B cell (primary cell): ENCODE measurements at regions not wholly inside any gene's neighbourhood (a gene's known extent, or its start where the extent isn't known, plus 50 kb on each side); places are given as distances from the start of the nearest gene placed in this dataset.

Experiments used
- ATAC-seq: fragments of 200-7000 bp; cut with Tn5 transposase; one replicate; pipeline ENCODE4 v1.10.0; 2021; ENCODE audit warnings: low read depth, mild to moderate bottlenecking, moderate number of reproducible peaks, moderate library complexity
- CTCF ChIA-PET: fragments of 350-600 bp; sonication (Branson Sonifier 250); formaldehyde crosslinking; loops from one replicate; lab custom pipeline; 2021; ENCODE audit warnings: antibody characterized with exemption, inconsistent platforms; lab: Charles Lee
- POLR2A ChIA-PET: fragments of 350-600 bp; sonication (Branson Sonifier 250); formaldehyde crosslinking; loops from one replicate; lab custom pipeline; 2021; ENCODE audit warnings: antibody characterized with exemption; lab: Charles Lee
- DNase-seq: peaks from one replicate; pipeline ENCODE4 v3.0.0; 2013
- H2AFZ ChIP-seq: 2 replicates; pipeline ENCODE4 v1.6.1; 2012; ENCODE audit warnings: mild to moderate bottlenecking, low read depth, low read length; ENCODE audit not compliant: insufficient read depth, poor library complexity, severe bottlenecking
- H3K27ac ChIP-seq, 2 donors: 1 replicate in 1 of 2; 2 replicates in 1 of 2; pipeline ENCODE4 v1.5.1; 2012 to 2013; ENCODE audit warnings: low read length in 2 of 2, mild to moderate bottlenecking in 2 of 2, moderate library complexity in 1 of 2
- H3K27me3 ChIP-seq, 4 experiments: fragments of 200-600 bp in 1 of 4; sonication (generic) in 1 of 4; replicated peaks in 1 of 4; 1 replicate in 2 of 4; 2 replicates in 2 of 4; pipeline versions ENCODE4 v1.6.1 to v1.7.0; 2013 to 2016; ENCODE audit warnings: low read length in 3 of 4, mild to moderate bottlenecking in 2 of 4, mixed read lengths in 1 of 4, moderate library complexity in 1 of 4; ENCODE audit not compliant: insufficient read depth in 4 of 4, control insufficient read depth in 3 of 4; ENCODE audit errors: control extremely low read depth in 1 of 4
- H3K36me3 ChIP-seq, 2 experiments: replicated peaks in 1 of 2; 1 replicate in 1 of 2; 2 replicates in 1 of 2; pipeline versions ENCODE4 v1.6.1 to v1.7.1; 2013; ENCODE audit warnings: low read length in 1 of 2; ENCODE audit not compliant: insufficient read depth in 2 of 2, control insufficient read depth in 1 of 2; ENCODE audit errors: control extremely low read depth in 1 of 2, extremely low read depth in 1 of 2
- H3K4me1 ChIP-seq, 2 donors: fragments of 200-600 bp in 1 of 2; sonication (generic) in 1 of 2; 1 replicate in 1 of 2; 2 replicates in 1 of 2; pipeline versions ENCODE4 v1.5.1 to v1.6.1; 2013 to 2017; ENCODE audit warnings: low read length in 2 of 2; ENCODE audit not compliant: control insufficient read depth in 2 of 2, insufficient read depth in 2 of 2
- H3K4me2 ChIP-seq: replicated peaks from 2 replicates; pipeline ENCODE3; 2012; ENCODE audit warnings: mild to moderate bottlenecking, low read depth, low read length; ENCODE audit not compliant: poor library complexity, severe bottlenecking
- H3K4me3 ChIP-seq, 5 experiments: fragments of 200-600 bp in 1 of 5; sonication (generic) in 1 of 5; 1 replicate in 3 of 5; 2 replicates in 2 of 5; pipeline versions ENCODE4 v1.5.1 to v1.7.0; 2011 to 2016; ENCODE audit warnings: low read length in 4 of 5, mild to moderate bottlenecking in 4 of 5, low read depth in 2 of 5, control low read depth in 1 of 5, moderate library complexity in 1 of 5; ENCODE audit not compliant: insufficient read depth in 1 of 5; ENCODE audit errors: control extremely low read depth in 1 of 5, extremely low read depth in 1 of 5
- H3K79me2 ChIP-seq: fragments of 200-600 bp; sonication (generic); one replicate; pipeline ENCODE4 v1.6.0; 2016; ENCODE audit warnings: low read length; ENCODE audit not compliant: control insufficient read depth, insufficient read depth
- H3K9ac ChIP-seq: fragments of 200-600 bp; sonication (generic); 2 replicates; pipeline ENCODE4 v1.6.1; 2017; ENCODE audit warnings: mild to moderate bottlenecking, low read length, moderate library complexity
- H3K9me3 ChIP-seq, 3 donors: one replicate each; pipeline versions ENCODE4 v1.6.1 to v1.7.1; 2013; ENCODE audit warnings: low read length in 2 of 3; ENCODE audit not compliant: control insufficient read depth in 2 of 3, insufficient read depth in 1 of 3; ENCODE audit errors: control extremely low read depth in 1 of 3
- H4K20me1 ChIP-seq: 2 replicates; pipeline ENCODE4 v1.6.0; 2012; ENCODE audit warnings: mild to moderate bottlenecking, low read length; ENCODE audit not compliant: insufficient read depth, control insufficient read depth, poor library complexity, severe bottlenecking
- H3K27ac Mint-ChIP-seq: one replicate; pipeline ENCODE4 v1.8.0; 2021; ENCODE audit warnings: mixed read lengths
- H3K27me3 Mint-ChIP-seq: one replicate; pipeline ENCODE4 v1.8.0; 2021; ENCODE audit warnings: mixed read lengths
- H3K4me1 Mint-ChIP-seq: one replicate; pipeline ENCODE4 v1.8.0; 2021; ENCODE audit warnings: mixed read lengths
- H3K4me3 Mint-ChIP-seq: one replicate; pipeline ENCODE4 v1.8.0; 2021; ENCODE audit warnings: mixed read lengths
- H3K9me3 Mint-ChIP-seq: one replicate; pipeline ENCODE4 v1.8.0; 2022; ENCODE audit warnings: mixed read lengths; ENCODE audit not compliant: insufficient read depth
- EZH2 ChIP-seq: IDR thresholded peaks from 2 replicates; pipeline ENCODE4 v1.6.1; 2012; ENCODE audit warnings: borderline replicate concordance, low read depth, mild to moderate bottlenecking, moderate library complexity, low read length; ENCODE audit not compliant: insufficient read depth, poor library complexity, severe bottlenecking
- WGBS: methylation state at CpG from one replicate; pipeline ENCODE4 v1.1.5; 2013; ENCODE audit warnings: missing lambda C conversion rate; ENCODE audit not compliant: insufficient coverage; 5-methylcytosine and 5-hydroxymethylcytosine counted together
- intact Hi-C: fragments of 100-400 bp; cut with micrococcal nuclease; formaldehyde crosslinking; loops from one replicate; pipeline ENCODE4 v1.10.0; 2022
- TF ChIP-seq, protein P1 (sequence below): fragments of 200-600 bp; IDR thresholded peaks from one replicate; pipeline ENCODE4 v1.8.0; 2022; ENCODE audit warnings: antibody characterized with exemption, mild to moderate bottlenecking

DNA sequence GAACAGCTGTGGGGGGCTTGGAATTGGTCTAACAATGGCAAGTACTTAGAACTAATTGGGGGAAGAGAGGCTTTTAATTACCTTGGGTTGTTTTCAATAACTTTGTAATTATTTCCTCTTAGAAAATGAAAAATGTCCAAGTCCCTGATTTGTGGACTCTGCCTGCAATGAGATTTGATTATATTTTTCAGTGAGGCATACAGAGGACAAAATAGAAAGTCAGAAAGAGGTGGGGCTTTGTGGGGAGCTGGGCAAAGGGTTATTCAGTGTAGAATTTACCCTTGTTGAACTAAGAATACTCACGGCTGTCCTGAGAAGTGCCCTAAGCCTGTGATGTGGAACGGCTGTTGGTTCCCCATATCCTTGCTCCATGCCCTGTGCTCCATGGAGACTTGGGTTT lies 153.0 kb downstream of the ICE1 start:
- Histone ChIP-seq H2AFZ (no peak overlapping the region), H3K79me2 (no peaks in the 10 kb centered on the region), H3K4me1 (no peaks in the 10 kb centered on the region), H3K27me3 (no peaks in the 10 kb centered on the region), H4K20me1 (no peaks in the 10 kb centered on the region), H3K27ac (no peak overlapping the region), H3K9ac (no peak overlapping the region), H3K36me3 (no peaks in the 10 kb centered on the region), H3K9me3 (peaks cover 0 to 8% (median 0%) of the 10 kb centered on the region in 3 donors), H3K4me3 (no peak overlapping the region), H3K4me2 (no peak overlapping the region)
- Mint-ChIP-seq H3K4me3 (no peak overlapping the region), H3K9me3 (no peaks in the 10 kb centered on the region), H3K27me3 (peaks cover 5% of the 10 kb centered on the region), H3K27ac (no peak overlapping the region), H3K4me1 (no peaks in the 10 kb centered on the region)
- no peak for TF ChIP-seq EZH2
- TF ChIP-seq, protein P1, sequence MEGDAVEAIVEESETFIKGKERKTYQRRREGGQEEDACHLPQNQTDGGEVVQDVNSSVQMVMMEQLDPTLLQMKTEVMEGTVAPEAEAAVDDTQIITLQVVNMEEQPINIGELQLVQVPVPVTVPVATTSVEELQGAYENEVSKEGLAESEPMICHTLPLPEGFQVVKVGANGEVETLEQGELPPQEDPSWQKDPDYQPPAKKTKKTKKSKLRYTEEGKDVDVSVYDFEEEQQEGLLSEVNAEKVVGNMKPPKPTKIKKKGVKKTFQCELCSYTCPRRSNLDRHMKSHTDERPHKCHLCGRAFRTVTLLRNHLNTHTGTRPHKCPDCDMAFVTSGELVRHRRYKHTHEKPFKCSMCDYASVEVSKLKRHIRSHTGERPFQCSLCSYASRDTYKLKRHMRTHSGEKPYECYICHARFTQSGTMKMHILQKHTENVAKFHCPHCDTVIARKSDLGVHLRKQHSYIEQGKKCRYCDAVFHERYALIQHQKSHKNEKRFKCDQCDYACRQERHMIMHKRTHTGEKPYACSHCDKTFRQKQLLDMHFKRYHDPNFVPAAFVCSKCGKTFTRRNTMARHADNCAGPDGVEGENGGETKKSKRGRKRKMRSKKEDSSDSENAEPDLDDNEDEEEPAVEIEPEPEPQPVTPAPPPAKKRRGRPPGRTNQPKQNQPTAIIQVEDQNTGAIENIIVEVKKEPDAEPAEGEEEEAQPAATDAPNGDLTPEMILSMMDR, result no peak
- intact Hi-C loops, result no loop called here
- DNase-seq (no peak), ATAC-seq (no peak)
- CTCF ChIA-PET, result no interaction called here
- WGBS, result 86% methylated on average over 1 of the region's 2 CpGs
- POLR2A ChIA-PET, result no interaction called here

DNA sequence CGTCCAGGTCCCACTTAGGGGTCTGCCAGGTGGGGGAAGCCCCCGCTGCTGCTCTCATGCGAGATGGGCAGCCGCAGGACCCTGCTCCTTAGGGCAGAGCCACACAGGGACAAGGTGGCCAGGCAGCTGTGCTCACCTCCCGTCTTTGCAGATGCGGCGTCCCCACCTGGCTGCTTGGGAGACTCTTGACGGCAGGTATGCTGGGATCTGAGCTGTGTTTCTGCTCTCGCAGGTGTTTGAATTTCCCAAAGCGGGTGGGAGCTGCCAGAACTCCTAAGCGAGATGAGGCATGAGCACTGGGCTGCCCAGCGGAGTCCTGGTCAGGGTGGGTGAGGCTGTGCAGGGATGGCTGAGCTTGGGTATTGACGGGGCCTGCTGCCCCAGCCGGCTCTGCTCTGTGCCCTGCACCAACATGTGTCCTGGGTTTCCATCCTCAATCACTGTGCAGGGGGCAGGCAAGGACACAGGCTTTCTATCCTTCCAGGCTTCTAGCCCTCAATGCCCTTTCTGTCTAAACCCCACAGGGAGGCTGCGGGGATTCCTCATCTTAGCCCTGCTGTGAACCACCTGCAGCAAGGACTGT lies 151.4 kb downstream of the ICE1 start:
- no peak overlapping the region for H3K27ac ChIP-seq
- peaks cover 0 to 8% (median 0%) of the 10 kb centered on the region in 3 donors for H3K9me3 ChIP-seq
- ChIA-PET POLR2A (no interaction called here), CTCF (no interaction called here)
- WGBS, result 94% methylated on average over 15 of the region's 15 CpGs
- Mint-ChIP-seq H3K9me3 (no peaks in the 10 kb centered on the region), H3K27ac (no peak overlapping the region), H3K27me3 (peaks cover 6% of the 10 kb centered on the region), H3K4me3 (no peak overlapping the region), H3K4me1 (no peaks in the 10 kb centered on the region)
- DNase-seq (no peak), ATAC-seq (no peak)
- no peaks in the 10 kb centered on the region for H3K36me3 ChIP-seq
- no peak overlapping the region for H3K9ac ChIP-seq
- H3K4me3 ChIP-seq, result no peak overlapping the region
- no peak overlapping the region for H3K4me2 ChIP-seq
- no peaks in the 10 kb centered on the region for H3K4me1 ChIP-seq
- intact Hi-C loops, result no loop called here
- no peaks in the 10 kb centered on the region for H4K20me1 ChIP-seq
- no peak overlapping the region for H2AFZ ChIP-seq
- TF ChIP-seq, protein P1, result no peak
- TF ChIP-seq EZH2, result no peak
- H3K27me3 ChIP-seq, result peaks cover 0 to 2% (median 0%) of the 10 kb centered on the region in 4 experiments
- H3K79me2 ChIP-seq, result no peaks in the 10 kb centered on the region
